Left ventricle myocardium inferior (tissue), 1 donor: ENCODE measurements at regions not wholly inside any gene's neighbourhood (a gene's known extent, or its start where the extent isn't known, plus 50 kb on each side); places are given as distances from the start of the nearest gene placed in this dataset.

Source experiments
- DNase-seq: peaks from one replicate; pipeline ENCODE4 v3.0.0-alpha.2; 2020
- H3K27ac ChIP-seq: fragments of 200-600 bp; replicated peaks from 2 replicates; pipeline ENCODE4 v1.8.0; 2021
- H3K27me3 ChIP-seq: fragments of 200-600 bp; 2 replicates; pipeline ENCODE4 v1.8.0; 2021; ENCODE audit warnings: low read depth
- H3K36me3 ChIP-seq: fragments of 200-600 bp; 2 replicates; pipeline ENCODE4 v1.8.0; 2021
- H3K4me1 ChIP-seq: fragments of 200-600 bp; 2 replicates; pipeline ENCODE4 v1.8.0; 2021
- H3K4me3 ChIP-seq: fragments of 200-600 bp; 2 replicates; pipeline ENCODE4 v1.8.0; 2021; ENCODE audit warnings: mild to moderate bottlenecking, moderate library complexity
- H3K9me3 ChIP-seq: fragments of 200-600 bp; replicated peaks from 2 replicates; pipeline ENCODE4 v1.8.0; 2021
- CTCF ChIP-seq: fragments of 200-600 bp; IDR thresholded peaks from 2 replicates; pipeline ENCODE4 v1.8.0; 2021; ENCODE audit warnings: antibody characterized with exemption, mild to moderate bottlenecking, borderline replicate concordance
- intact Hi-C: fragments of 100-400 bp; cut with micrococcal nuclease; formaldehyde crosslinking; loops from one replicate; pipeline ENCODE4 v1.11.0; 2022
- donor health status: DM: no; HTN: yes; CAD: no; lungs with severe emphysema.

GRCh38 chr9:10674586-10674985 lies 61.8 kb upstream of the PTPRD start:
- no peaks in the 10 kb centered on the region for H3K27me3 ChIP-seq
- no peaks in the 10 kb centered on the region for H3K4me1 ChIP-seq
- no peak overlapping the region for H3K4me3 ChIP-seq
- no peak for TF ChIP-seq CTCF
- intact Hi-C loops: no loop called here
- H3K9me3 ChIP-seq: peaks cover 33% of the 10 kb centered on the region
- no peak overlapping the region for H3K27ac ChIP-seq
- DNase-seq: no peak
- H3K36me3 ChIP-seq: no peaks in the 10 kb centered on the region

GRCh38 chr9:10678010-10678409 lies 65.2 kb upstream of the PTPRD start:
- DNase-seq: no peak
- H3K9me3 ChIP-seq: peaks cover 5% of the 10 kb centered on the region
- no peaks in the 10 kb centered on the region for H3K4me1 ChIP-seq
- no peaks in the 10 kb centered on the region for H3K27me3 ChIP-seq
- intact Hi-C loops: no loop called here
- H3K27ac ChIP-seq: no peak overlapping the region
- TF ChIP-seq CTCF: no peak
- no peak overlapping the region for H3K4me3 ChIP-seq
- no peaks in the 10 kb centered on the region for H3K36me3 ChIP-seq

- DNase-seq: no peak
- H3K9me3 ChIP-seq: no peaks in the 10 kb centered on the region
- intact Hi-C loops: no loop called here
- H3K4me3 ChIP-seq: no peak overlapping the region
- no peaks in the 10 kb centered on the region for H3K27me3 ChIP-seq
- no peak for TF ChIP-seq CTCF
- H3K4me1 ChIP-seq: no peaks in the 10 kb centered on the region
- H3K27ac ChIP-seq: no peak overlapping the region
- H3K36me3 ChIP-seq: no peaks in the 10 kb centered on the region
Measured at GRCh38 chr9:10678790-10679189, 66.0 kb upstream of the PTPRD start.

- no peaks in the 10 kb centered on the region for H3K4me1 ChIP-seq
- H3K36me3 ChIP-seq: no peaks in the 10 kb centered on the region
- intact Hi-C loops: no loop called here
- no peaks in the 10 kb centered on the region for H3K9me3 ChIP-seq
- DNase-seq: no peak
- H3K27ac ChIP-seq: no peak overlapping the region
- no peak overlapping the region for H3K4me3 ChIP-seq
- no peak for TF ChIP-seq CTCF
- H3K27me3 ChIP-seq: no peaks in the 10 kb centered on the region
Measured at GRCh38 chr9:10686943-10687342, 74.1 kb upstream of the PTPRD start.

GRCh38 chr9:10690546-10690945 lies 77.7 kb upstream of the PTPRD start:
- Histone ChIP-seq H3K36me3 (no peaks in the 10 kb centered on the region), H3K4me1 (no peaks in the 10 kb centered on the region), H3K27ac (no peak overlapping the region), H3K9me3 (peaks cover 12% of the 10 kb centered on the region), H3K27me3 (no peaks in the 10 kb centered on the region), H3K4me3 (no peak overlapping the region)
- no peak for TF ChIP-seq CTCF
- no peak for DNase-seq
- intact Hi-C loops: no loop called here

- DNase-seq: no peak
- no peaks in the 10 kb centered on the region for H3K27me3 ChIP-seq
- H3K4me3 ChIP-seq: no peak overlapping the region
- H3K9me3 ChIP-seq: peaks cover 12% of the 10 kb centered on the region
- intact Hi-C loops: no loop called here
- H3K36me3 ChIP-seq: no peaks in the 10 kb centered on the region
- H3K27ac ChIP-seq: no peak overlapping the region
- TF ChIP-seq CTCF: no peak
- H3K4me1 ChIP-seq: no peaks in the 10 kb centered on the region
Measured at GRCh38 chr9:10697044-10697443, 84.2 kb upstream of the PTPRD start.
